Aorta (tissue), 2 donors: ENCODE measurements at regions not wholly inside any gene's neighbourhood (a gene's known extent, or its start where the extent isn't known, plus 50 kb on each side); places are given as distances from the start of the nearest gene placed in this dataset.

ENCODE experiments used
- microRNA-seq, 2 donors: library from miRNA; unstranded; fragments of <30 nt; microRNA quantifications; one replicate each; pipeline ENCODE4 v1.2.0, GENCODE V29; 2020
- donor health status: DM: no; HTN: no; CAD: no.
- donor health status: DM: yes; HTN: yes; CAD: no.

Small RNA genes in the stretch of these regions (microRNA-seq; reads per million reads assigned to microRNA genes)
- 0 to 3.0 reads per million in 2 donors for gene MIR873
- gene MIR876: 0 reads per million in 2 donors
